Left forelimb (tissue), 1 donor: ENCODE measurements at regions not wholly inside any gene's neighbourhood (a gene's known extent, or its start where the extent isn't known, plus 50 kb on each side); places are given as distances from the start of the nearest gene placed in this dataset.

Source experiments
- DNase-seq: peaks from one replicate; pipeline ENCODE4 v3.0.0-alpha.2; 2018; ENCODE audit warnings: low spot score

DNA sequence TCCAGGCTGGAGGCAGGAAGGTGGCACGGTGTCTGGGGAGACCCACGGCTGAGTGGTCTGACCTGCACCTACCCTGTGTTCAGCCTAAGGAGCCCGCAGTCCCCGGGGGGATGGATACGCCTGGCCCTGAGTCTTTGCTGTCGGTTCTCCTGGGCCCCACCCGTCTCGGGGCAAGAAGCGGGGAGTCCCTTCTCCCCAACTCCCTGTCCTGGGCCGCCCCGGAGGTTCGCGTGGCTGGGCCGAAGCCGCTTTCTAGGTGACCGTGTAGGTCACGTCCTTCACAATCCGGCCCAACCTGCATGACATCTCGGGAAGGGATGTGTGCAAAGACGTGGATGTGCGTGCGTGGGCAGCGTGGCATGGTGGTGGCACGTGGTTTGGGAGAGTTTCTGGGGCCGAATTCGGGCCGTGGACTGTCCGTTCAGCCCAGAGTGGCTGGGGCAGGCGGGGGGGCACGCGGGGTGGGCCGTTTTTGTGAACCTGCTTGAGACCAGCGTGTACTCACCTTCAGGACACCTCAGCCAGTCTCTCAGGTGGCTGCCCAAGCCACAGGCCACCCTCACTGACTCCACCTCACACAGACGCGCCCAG, 103.3 kb downstream of the PTPRS start:
- DNase-seq = no peak

DNA sequence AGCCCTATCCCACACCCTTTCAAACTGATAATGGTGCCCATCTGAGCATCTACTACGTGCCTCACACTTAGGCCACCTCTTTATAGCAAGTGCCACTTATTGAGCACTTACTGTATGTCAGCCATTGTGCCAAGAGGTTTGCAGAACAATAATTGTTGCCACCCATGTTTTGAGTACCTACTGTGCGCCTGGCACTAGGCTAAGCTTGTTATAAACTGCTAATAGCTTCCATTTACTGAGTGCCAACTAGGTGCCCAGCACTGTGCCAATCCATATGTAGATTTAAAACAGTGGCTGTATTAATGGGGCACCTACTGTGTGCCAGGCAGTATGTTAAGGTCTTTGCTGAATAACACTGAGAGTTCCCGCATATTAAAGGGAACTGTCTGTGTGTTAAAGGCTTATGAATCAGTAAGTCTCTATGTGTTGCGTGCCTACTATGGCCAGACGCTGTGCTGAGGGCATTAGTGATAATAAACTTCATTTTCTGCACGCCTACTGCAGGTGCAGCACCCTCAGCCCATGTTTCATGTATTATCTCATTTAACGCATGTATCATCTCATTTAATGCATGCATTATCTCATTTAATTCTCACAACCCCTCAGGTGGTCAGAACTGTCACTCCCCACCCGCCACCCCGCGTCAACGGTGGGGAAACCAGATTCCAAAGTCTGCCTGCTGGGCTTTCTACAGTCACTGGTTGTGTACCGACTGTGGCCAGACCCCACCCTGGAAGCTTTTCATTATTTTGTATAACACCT, 105.0 kb downstream of the PTPRS start:
- DNase-seq = no peak

DNA sequence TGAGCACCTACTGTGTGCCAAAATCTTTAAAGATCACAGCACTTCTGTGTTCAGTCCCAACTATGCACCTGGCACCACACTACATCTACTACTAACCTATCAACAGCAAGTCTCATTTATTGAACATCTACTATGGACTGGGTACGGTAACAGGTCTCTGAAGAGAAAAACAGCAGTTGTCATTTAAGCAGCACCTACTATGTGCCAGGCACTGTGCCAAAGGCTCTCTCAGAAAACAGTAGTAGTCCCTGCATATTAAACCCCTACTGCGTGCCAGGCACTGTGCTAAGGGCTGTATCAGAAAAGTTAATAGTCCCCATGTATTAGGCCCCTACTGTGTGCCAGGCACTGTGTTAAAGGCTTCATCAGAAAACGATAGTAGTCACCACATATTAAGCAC, 106.2 kb downstream of the PTPRS start:
- DNase-seq = no peak

DNA sequence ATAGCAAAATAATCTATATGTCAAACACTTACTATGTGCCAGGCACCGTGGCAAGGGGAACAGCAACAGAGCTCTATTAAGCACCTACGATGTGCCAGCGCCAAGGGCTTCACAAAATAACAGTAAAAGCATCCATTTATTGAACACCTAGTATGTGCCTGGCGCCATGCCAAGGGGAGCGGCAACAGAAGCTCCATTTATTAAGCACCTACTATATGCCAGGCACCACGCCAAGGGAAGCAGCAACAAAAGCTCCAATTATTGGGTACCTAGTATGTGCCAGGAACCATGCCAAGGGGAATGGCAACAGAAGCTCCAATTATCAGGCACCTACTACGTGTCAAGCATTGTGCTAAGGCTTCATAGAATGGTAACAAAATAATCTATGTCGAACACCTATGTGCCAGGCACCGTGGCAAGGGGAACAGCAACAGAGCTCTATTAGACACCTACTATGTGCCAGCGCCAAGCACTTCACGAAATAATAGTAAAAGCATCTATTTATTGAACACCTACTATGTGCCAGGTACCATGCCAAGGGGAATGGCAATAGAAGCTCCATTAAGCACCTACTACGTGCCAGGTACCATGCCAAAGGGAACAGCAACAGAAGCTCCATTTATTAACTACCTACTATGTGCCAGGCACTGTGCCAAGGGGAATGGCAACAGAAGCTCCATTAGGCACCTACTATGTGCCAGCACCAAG, 107.7 kb downstream of the PTPRS start:
- no peak for DNase-seq

DNA sequence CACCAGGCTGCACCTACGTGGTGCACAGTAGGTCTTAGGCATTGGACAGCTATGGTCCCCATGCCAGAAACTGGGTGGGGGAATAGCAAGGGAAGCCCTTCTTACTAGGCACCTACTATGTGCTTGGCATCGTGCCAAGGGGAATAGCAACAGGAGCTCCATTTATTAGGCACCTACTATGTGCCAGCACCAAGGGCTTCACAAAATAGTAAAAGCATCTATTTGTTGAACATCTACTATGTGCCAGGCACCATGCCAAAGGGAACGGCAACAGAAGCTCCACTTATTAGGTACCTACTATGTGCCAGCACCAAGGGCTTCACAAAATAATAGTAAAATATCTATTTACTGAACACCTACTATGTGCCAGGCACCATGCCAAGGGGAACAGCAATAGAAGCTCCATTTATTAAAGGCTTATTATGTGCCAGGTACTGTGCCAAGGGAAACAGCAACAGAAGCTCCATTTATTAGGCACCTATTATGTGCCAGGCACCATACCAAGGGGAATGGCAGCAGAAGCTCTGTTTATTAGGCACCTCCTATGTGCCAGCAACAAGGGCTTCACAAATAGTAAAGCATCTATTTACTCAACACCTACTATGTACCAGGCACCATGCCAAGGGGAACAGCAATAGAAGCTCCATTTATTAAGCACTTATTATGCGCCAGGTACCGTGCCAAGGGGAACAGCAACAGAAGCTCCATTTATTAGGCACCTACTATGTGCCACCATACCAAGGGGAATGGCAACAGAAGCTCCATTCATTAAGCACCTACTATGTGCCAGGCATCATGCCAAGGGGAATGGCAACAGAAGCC, 108.5 kb downstream of the PTPRS start:
- no peak for DNase-seq

DNA sequence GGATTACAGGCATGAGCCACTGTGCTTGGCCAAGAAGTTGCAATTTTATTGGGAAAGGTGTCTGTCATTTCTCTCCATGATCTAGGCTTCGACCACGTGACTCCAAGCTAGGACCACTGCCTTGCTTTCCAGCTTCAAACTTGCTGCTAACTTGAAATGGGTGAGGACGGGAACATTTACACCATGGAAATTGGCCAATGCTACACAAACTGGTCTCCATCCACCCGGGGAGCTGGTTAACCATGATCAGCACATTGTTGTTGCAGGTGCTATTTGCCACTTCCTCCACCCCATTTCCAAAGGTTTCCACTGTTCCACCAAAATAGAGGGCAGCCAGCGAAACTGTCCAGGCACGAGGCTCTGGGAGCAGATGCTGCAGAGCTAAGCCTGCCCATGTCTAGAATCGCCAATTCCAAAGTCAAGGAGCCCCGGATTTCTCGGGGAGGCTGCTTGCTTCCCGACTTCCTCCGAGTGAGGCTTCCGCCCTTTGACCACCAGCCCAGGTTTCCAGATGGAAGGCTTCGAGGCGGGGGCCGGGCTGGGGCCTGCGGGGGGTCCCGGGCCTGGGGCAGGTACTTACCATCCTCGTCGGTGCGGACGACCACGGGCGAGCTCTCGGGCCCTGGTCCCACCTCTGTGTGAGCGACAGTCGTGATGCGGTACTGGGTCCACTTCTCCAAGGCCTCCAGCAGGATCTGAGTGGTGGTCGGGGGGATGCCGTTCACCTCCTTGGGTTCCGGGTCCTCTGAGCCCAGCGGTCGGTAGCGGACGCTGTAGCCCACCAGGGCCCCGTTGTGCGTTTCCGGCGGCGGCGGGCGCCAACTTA, 109.7 kb downstream of the PTPRS start:
- DNase-seq = no peak

DNA sequence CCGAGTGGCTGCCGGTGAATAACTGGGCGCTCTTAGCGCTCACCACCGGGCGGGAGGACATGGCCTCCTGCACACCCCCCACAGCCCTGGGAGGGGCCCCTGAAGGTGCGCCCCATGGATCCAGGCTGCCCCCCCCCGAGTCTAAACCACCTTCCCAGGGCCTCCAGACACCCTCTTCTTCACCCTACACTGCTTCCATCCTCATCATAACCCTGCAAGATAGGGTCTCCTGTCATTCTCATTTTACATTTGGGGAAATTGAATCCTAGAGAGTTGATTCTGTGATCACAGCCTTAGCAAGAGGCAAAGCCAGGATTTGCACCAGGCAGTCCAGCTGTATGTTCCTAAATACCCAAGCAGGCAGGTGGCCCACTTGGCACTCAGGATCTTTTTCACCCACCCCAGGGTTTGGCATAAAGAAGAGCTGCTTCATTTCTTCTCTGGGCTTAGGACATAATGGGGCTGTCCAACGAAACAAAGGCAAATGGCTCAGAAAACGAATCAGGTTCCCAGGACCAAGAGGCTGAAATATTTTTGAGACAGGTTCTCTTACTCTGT, 110.8 kb downstream of the PTPRS start:
- no peak for DNase-seq

DNA sequence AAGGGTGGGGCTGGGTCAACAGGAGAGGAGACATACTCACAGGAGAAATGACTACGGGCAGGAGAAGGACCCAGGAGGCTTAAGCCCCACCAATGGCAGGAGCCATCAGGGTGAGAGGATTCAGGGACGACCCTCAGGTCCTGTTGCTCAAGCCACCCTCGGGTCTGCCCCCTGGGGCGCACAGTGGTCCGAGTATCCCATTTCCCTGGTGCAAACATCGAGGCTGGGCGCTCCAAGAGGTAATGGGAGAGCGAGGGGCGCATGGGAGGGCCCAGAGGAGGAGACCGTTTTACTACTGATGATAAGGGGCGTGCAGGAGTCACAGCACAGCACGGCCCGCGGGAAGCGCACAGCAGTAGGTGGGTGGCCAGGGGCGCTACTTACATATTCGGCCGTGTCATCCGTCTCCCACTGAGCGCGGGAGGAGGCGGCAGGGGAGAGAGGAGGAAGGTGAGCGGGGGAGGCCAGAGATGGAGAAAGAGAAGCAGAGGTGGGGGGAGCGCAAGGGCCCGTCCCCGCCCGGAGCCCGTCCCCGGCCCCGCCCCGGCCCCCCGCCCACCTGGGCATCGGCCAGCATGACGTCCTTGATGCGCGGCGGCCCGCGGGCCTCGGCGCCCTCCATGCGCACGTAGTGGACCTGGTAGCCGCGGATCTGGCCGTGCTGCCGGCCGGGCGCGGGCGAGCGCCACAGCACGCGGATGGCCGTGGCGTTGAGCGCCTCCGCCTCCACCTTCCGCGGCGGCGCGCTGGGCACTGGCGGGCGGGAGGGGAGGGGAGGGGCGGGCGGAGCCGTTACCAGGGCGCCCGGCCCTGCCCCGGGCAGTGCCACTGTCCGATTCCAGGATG, 111.5 kb downstream of the PTPRS start:
- no peak for DNase-seq

DNA sequence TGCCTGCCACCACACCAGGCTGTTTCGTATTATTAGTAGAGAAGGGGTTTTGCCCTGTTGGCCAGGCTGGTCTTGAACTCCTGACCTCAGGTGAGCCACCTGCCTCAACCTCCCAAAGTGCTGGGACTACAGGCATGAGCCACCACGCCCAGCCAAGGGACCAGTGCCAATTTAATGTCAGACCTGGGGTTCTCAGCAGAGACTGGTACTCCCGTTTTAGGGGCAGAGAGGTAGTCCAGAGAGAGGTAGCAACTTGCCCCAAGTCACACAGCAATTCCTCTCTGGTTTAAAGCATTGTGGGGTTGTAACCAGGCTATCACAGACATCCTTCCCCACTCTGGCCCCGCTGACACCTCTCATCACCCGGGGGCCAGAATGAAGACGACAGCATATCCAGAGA, 112.1 kb downstream of the PTPRS start:
- DNase-seq = no peak

DNA sequence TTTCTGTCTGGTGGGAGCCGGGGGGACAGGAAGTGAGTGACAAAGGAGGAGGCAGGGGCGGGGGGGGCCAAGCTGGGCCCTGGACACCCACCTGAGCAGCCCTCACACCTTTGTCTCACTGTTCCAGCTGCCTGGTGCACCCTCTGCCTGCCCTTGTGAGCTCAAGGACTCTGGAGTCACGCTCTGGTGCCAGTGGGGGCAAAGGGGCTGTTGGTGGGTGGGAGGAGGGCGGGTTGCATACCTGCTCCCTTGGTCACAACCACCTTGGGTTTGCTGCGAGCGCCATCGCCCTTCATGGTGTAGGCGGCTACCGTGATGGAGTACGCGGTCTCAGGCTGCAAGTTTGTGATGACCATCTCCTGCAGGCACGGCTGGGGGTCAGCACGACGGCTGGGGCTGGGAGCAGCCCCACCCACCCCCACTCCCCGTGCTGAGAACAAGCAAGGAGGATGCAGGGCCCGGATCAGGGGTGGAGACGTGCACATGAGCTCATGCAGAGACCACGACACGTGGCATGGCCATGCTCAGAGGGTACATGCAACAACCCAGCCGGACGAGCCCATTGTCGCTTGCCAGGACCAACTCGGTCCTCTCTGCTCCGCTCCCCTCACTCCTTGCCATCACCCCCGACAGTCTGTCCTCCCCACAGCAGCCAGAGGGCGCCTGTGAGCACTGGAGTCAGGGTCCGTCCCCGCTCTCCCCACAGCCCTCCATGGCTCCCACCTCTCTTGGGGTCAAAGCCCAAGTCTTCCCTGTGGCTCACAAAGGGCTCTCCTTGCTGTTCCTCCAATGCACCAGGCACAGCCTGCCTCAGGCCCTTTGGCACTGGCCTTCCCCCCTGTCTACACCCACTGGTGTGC, 114.9 kb downstream of the PTPRS start:
- DNase-seq = no peak

DNA sequence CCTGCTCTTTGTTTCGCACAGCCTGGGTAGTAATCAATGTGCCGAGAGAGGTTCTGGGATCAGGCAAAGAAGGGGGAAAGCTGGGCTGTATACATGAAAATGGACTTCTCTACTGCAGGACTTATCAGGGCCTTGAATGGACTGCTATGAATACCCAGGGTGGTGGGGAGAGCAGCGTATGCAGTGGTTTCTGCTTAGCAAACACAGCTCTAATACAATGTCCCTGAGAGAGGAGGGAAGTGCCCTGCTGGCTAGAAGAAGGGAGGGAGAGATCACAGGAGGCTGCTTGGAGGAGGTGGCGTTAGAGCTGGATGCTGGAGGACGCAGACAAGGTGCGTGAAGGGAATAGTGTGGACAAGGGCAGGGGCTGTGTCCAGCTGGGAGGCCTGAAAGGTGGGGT, 116.1 kb downstream of the PTPRS start:
- DNase-seq = no peak

DNA sequence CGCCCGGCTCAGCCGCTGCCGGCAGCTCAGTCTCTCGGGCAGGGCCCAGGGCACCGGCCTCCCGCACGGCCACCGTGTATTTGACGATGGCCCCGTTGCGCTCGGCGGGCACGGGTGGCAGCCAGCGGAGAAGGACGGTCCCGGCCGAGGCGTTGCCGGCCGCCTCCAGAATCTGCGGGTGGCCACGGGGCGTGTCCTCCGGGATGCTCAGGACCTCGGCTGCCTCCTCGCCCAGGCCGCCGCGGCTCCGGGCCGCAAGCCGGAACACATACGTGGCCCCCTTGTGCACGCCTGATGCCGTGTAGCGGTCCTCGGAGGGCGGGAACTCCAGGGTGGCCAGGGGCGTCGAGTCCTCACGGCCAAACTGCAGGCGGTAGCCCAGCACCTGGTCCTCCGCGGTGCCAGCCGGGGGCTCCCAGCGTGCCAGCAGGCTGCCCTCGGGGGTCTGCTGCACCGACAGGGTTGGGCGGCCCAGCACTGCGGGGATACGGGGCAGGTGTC, 117.7 kb downstream of the PTPRS start:
- no peak for DNase-seq

DNA sequence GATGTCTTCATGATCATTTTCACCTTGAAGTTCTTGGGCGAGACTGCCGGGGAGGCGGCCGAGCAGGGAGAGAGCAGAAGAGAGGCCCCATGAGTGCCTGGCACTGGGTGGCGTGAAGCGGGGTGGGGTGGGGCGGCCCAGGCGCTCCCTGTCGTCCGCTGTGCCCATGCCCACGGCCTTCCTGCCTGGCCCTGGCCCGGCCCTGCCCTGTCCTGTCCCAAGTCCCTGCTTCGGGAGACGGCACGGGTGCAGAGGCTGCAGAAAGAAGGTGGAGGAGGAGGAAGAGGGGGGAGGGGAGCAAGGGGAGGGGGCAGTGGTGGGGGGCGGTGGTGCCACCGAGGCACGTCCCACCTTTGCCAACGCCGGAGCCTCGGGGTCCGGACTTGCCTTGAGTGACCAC, 118.4 kb downstream of the PTPRS start:
- no peak for DNase-seq

DNA sequence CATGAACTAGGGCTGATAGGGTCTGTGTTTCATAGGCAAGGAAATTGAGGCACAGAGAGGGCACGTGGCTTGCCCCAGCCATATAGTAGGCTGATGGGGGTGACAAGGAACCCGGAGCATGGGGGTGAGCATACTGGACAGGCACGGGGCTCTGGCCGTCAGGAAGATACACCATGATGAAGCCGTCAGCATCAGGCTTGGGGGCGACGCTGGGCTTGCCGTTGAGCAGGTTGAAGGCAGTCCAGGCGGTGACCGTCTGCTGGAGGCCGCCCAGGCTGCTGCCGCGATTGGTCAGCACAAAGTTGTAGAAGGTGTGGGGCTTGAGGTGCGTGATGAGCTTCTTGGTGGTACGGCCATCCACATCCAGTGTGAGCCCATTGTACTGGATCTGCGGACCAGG, 119.7 kb downstream of the PTPRS start:
- no peak for DNase-seq

DNA sequence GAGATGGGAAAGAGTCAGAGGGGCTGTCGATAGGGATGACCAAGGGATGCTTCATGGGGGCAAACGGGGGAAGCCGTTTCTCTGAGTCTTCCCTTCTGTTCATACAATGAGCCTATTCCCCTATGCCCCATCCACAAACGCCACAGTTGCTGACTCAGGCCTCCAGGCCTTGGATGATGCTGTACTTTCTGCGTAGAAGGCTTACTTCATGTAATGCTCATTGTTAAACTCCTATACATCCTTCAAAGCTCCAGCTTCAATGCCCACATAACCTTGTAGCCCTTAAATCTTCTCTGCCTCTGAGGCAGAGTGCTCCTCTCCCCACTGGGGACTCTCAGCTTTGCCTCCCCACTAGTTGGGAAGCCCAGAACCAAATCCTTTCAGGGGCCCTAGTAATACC, 120.3 kb downstream of the PTPRS start:
- no peak for DNase-seq

DNA sequence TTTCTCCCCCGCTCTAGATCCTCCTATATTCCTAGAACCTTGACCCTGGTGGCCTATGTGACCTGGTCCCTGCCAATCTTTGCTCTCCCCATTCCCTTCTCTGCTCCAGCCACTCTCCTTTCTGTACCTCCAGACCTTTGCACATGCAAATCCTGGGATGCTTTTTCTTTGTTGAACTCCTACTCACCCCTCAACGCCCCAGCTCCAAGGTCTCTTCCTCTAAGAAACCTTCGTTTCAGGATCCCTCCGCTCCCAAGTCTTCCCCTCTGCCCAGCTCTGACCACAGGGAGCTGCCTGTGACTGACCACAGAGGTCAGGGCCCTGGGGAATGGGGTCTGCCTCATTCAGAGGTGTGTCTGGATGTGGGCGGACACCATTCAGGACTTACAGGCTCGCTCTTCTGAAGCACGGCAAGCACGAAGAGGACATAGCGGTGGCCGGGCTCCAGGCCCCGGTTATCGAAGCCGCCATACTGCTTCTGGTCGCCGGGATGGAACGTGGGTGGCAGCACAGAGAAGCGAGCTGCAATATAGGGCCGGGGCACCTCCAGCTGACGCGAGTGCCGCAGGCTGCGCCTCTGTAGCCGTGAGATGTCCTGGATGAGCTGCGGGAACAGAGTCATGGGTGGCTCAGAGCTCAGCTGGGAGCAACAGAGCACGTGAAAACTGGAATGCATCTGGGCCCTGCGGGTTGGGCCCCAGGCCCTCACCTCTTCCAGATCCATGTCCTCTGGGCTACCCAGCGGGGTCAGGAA, 120.9 kb downstream of the PTPRS start:
- DNase-seq = no peak

DNA sequence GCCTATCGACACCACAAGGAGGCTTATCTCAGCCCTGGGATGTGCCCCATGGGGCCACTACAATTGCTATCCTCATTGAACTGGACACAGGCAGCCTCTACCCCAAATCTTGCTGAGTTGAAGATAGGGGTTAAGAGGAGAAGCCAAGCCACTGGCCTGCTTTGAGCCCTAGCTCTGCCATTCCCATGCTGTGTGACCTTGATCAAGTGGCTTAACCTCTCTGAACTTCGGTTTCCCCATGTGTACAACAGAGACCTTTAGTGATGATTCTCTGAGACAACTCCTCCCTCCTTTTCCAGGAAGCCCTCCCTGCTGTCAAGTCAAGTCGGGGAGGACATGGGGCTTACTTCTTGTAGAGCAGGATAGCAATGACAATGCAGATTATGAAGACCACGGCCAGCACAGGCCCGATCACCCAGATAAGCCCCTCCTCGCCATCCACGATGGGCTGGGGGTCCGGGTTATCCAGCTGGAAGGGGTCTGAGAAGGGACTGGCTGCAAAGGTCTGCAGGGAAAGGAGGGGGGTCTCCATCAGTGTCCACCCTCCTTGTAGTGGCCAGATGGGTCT, 121.6 kb downstream of the PTPRS start:
- DNase-seq = no peak

DNA sequence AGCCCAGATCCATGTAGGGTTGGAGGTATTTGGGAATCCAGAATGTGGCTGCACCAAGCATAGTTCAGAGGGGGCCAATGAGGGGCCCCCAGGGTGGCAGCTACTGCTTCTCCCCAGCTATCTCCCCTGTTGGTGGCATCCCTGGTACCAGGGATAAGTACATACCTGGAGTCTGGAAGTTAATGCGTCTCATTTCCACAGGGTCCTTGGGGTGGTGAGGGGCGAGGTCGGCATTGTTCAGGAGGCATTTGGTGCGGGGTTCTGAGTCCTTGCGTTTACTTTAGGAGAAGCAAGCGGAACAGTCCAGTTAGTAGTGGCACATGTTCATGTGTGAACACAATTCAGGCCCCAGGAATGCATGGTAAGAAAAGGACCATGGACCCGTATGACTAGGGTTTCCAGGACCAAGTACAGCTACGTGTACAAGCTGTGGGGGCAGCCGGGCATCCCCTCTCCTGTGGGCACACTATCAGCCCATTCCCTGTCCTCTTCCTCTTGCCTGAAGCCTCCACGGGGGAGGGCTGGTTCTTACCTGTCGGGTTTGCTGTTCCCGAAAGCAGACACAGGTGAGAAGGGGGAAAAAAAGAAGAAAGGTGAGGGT, 122.3 kb downstream of the PTPRS start:
- DNase-seq = no peak
